Calu3 (cell line): ENCODE measurements at regions not wholly inside any gene's neighbourhood (a gene's known extent, or its start where the extent isn't known, plus 50 kb on each side); places are given as distances from the start of the nearest gene placed in this dataset.

Experiments
- BruUV-seq: library from RNA; stranded (reverse); fragments of 400-500 nt; replicated peaks from 2 replicates; lab custom pipeline; 2021; lab: Mats Ljungman, UMichigan
- CTCF ChIA-PET: fragments of 300-600 bp; sonication (Branson Sonifier 250); formaldehyde crosslinking; loops from one replicate; lab custom pipeline; 2022; ENCODE audit warnings: antibody characterized with exemption; lab: Charles Lee
- DNase-seq: peaks from one replicate; pipeline ENCODE4 v3.0.0; 2022
- H3K27ac Mint-ChIP-seq: one replicate; pipeline ENCODE4 v1.8.0; 2022; ENCODE audit warnings: mixed read lengths; ENCODE audit not compliant: unreplicated experiment
- H3K27me3 Mint-ChIP-seq: one replicate; pipeline ENCODE4 v1.8.0; 2022; ENCODE audit warnings: mixed read lengths; ENCODE audit not compliant: unreplicated experiment
- H3K36me3 Mint-ChIP-seq: one replicate; pipeline ENCODE4 v1.8.0; 2022; ENCODE audit warnings: mild to moderate bottlenecking, moderate library complexity, mixed read lengths; ENCODE audit not compliant: insufficient read depth, unreplicated experiment
- H3K4me1 Mint-ChIP-seq: one replicate; pipeline ENCODE4 v1.8.0; 2022; ENCODE audit warnings: mild to moderate bottlenecking, low read depth, mixed read lengths; ENCODE audit not compliant: unreplicated experiment
- H3K4me3 Mint-ChIP-seq: one replicate; pipeline ENCODE4 v1.8.0; 2022; ENCODE audit warnings: mild to moderate bottlenecking, low read depth, moderate library complexity, mixed read lengths; ENCODE audit not compliant: unreplicated experiment
- H3K9me3 Mint-ChIP-seq: one replicate; pipeline ENCODE4 v1.8.0; 2022; ENCODE audit warnings: low read depth, mixed read lengths; ENCODE audit not compliant: unreplicated experiment
- CTCF ChIP-seq: fragments of 200-600 bp; IDR thresholded peaks from one replicate; pipeline ENCODE4 v1.8.0; 2022; ENCODE audit warnings: antibody characterized with exemption; ENCODE audit not compliant: unreplicated experiment
- intact Hi-C: fragments of 100-400 bp; cut with micrococcal nuclease; formaldehyde crosslinking; loops from one replicate; pipeline ENCODE4 v1.10.0; 2022; ENCODE audit not compliant: unreplicated experiment

GRCh38 chr1:118739501-118739900, 248.6 kb downstream of the TBX15 start:
- no TSS peak for BruUV-seq
- Mint-ChIP-seq H3K36me3 (no peaks in the 10 kb centered on the region), H3K9me3 (no peaks in the 10 kb centered on the region), H3K4me3 (no peak overlapping the region), H3K27me3 (no peaks in the 10 kb centered on the region), H3K27ac (no peak overlapping the region), H3K4me1 (no peaks in the 10 kb centered on the region)
- no peak for DNase-seq
- no peak for TF ChIP-seq CTCF
- intact Hi-C loops, result no loop called here
- CTCF ChIA-PET, result no interaction called here

DNA sequence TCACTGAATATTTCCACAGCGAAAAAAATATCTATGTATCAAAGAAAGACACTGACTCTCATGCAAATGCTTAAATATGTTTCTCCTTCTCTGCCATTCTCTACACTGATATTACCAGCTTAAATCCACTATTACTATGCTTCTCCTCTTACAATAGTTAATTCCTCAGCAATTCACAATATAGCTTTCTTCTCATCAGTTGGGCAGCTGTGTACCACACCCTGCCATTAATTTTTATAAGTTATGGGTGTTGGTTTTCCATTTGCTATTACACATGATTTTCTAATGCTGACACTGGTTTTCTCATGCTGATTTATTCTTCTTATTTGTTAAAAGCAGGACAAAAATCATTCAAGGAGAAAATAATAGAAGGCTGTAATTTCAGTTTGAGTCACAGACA, 251.8 kb downstream of the TBX15 start:
- Mint-ChIP-seq H3K36me3 (no peaks in the 10 kb centered on the region), H3K27me3 (no peaks in the 10 kb centered on the region), H3K4me1 (no peaks in the 10 kb centered on the region), H3K4me3 (no peak overlapping the region), H3K9me3 (no peaks in the 10 kb centered on the region), H3K27ac (no peak overlapping the region)
- no peak for DNase-seq
- no TSS peak for BruUV-seq
- CTCF ChIA-PET, result no interaction called here
- intact Hi-C loops, result no loop called here
- no peak for TF ChIP-seq CTCF

GRCh38 chr1:118717893-118718292, 270.2 kb downstream of the TBX15 start:
- DNase-seq, result no peak
- Mint-ChIP-seq H3K36me3 (no peaks in the 10 kb centered on the region), H3K27ac (no peak overlapping the region), H3K9me3 (no peaks in the 10 kb centered on the region), H3K27me3 (no peaks in the 10 kb centered on the region), H3K4me1 (no peaks in the 10 kb centered on the region), H3K4me3 (no peak overlapping the region)
- no peak for TF ChIP-seq CTCF
- CTCF ChIA-PET, result no interaction called here
- no TSS peak for BruUV-seq
- intact Hi-C loops, result loop anchor here (10.0 kb wide), 2 partner anchors 63 to 563 kb away; no protein-coding TSS in a partner anchor

DNA sequence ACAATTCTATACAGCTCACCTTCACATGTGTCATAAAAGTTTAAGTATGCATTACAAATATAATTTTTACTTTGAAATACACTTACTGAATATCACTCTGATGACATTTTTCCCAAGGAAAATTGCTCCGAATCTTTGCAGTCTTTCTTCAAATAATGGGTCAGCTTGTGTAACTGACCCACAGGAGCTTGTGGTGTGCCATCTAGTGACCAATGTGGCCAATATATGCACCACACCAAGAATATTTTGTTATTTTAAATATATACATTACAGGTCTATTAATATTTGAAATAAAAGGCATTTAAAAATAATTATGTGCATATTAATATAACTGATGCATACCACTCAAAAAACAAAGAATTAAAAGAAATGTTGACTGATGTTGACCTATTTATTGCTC, 271.4 kb downstream of the TBX15 start:
- TF ChIP-seq CTCF, result no peak
- Mint-ChIP-seq H3K27me3 (no peaks in the 10 kb centered on the region), H3K9me3 (peaks cover 6% of the 10 kb centered on the region), H3K4me1 (no peaks in the 10 kb centered on the region), H3K4me3 (no peak overlapping the region), H3K36me3 (no peaks in the 10 kb centered on the region), H3K27ac (no peak overlapping the region)
- DNase-seq, result no peak
- CTCF ChIA-PET, result no interaction called here
- no TSS peak for BruUV-seq
- intact Hi-C loops, result loop anchor here (10.0 kb wide), 2 partner anchors 62 to 562 kb away; no protein-coding TSS in a partner anchor
